Neural cell (in vitro differentiated cells): ENCODE measurements at regions not wholly inside any gene's neighbourhood (a gene's known extent, or its start where the extent isn't known, plus 50 kb on each side); places are given as distances from the start of the nearest gene placed in this dataset.

Source experiments
- H2AFZ ChIP-seq: fragments of 200-600, 300-800 bp; sonication (generic), shearing (Covaris generic); 2 replicates; pipeline ENCODE4 v1.6.0; 2014; ENCODE audit warnings: low read depth, mild to moderate bottlenecking, antibody characterized with exemption, low read length, moderate library complexity
- H3F3A ChIP-seq: fragments of 200-600 bp; shearing (Covaris generic); 2 replicates; pipeline ENCODE4 v1.6.1; 2016; ENCODE audit warnings: mild to moderate bottlenecking, moderate library complexity, mixed read lengths, antibody characterized with exemption, low read length; ENCODE audit not compliant: insufficient read depth, poor library complexity, severe bottlenecking
- H3K27ac ChIP-seq: fragments of 200-600, 300-800 bp; sonication (generic), shearing (Covaris generic); 2 replicates; pipeline ENCODE4 v1.5.1; 2014; ENCODE audit warnings: mild to moderate bottlenecking, low read length, moderate library complexity
- H3K27me3 ChIP-seq: fragments of 300-800, 200-600 bp; sonication (generic), shearing (Covaris generic); 2 replicates; pipeline ENCODE4 v1.6.0; 2014; ENCODE audit warnings: mild to moderate bottlenecking, low read depth, low read length, moderate library complexity; ENCODE audit not compliant: insufficient read depth
- H3K36me3 ChIP-seq: fragments of 300-800, 200-600 bp; sonication (generic), shearing (Covaris generic); 2 replicates; pipeline ENCODE4 v1.5.1; 2014; ENCODE audit warnings: mild to moderate bottlenecking, antibody characterized with exemption, low read length, moderate library complexity; ENCODE audit not compliant: insufficient read depth
- H3K4me2 ChIP-seq: fragments of 300-800, 200-600 bp; sonication (generic), shearing (Covaris generic); 2 replicates; pipeline ENCODE4 v1.6.0; 2014; ENCODE audit warnings: mild to moderate bottlenecking, low read length
- H3K4me3 ChIP-seq: fragments of 300-800, 200-600 bp; sonication (generic), shearing (Covaris generic); 2 replicates; pipeline ENCODE4 v1.5.1; 2014; ENCODE audit warnings: mild to moderate bottlenecking, low read length, moderate library complexity
- H3K79me2 ChIP-seq: fragments of 200-600 bp; shearing (Covaris generic); replicated peaks from 2 replicates; pipeline ENCODE4 v1.6.0; 2014; ENCODE audit warnings: mild to moderate bottlenecking, low read length, moderate library complexity; ENCODE audit not compliant: insufficient read depth
- H3K9ac ChIP-seq: fragments of 300-800, 200-600 bp; sonication (generic), shearing (Covaris generic); 2 replicates; pipeline ENCODE4 v1.6.1; 2016; ENCODE audit warnings: mild to moderate bottlenecking, low read length, mixed read lengths
- H3K9me2 ChIP-seq: fragments of 200-600 bp; shearing (Covaris generic); 2 replicates; pipeline ENCODE4 v1.6.1; 2016; ENCODE audit warnings: mild to moderate bottlenecking, low read length, mixed read lengths; ENCODE audit not compliant: insufficient read depth
- H3K9me3 ChIP-seq: fragments of 200-600, 300-800 bp; sonication (generic), shearing (Covaris generic); 2 replicates; pipeline ENCODE4 v1.6.1; 2016; ENCODE audit warnings: mild to moderate bottlenecking, mixed run types, low read length, moderate library complexity, mixed read lengths
- H4K20me1 ChIP-seq: fragments of 200-600 bp; shearing (Covaris generic); 2 replicates; pipeline ENCODE4 v1.6.1; 2016; ENCODE audit warnings: mild to moderate bottlenecking, mixed run types; ENCODE audit not compliant: insufficient read depth
- EZH2 ChIP-seq: fragments of 200-600, 300-800 bp; shearing (Covaris generic), sonication (generic); IDR thresholded peaks from 2 replicates; pipeline ENCODE4 v1.6.1; 2014; ENCODE audit warnings: antibody characterized with exemption, low read length, borderline replicate concordance, mild to moderate bottlenecking; ENCODE audit not compliant: insufficient read depth, poor library complexity, severe bottlenecking
- MXI1 ChIP-seq: fragments of 450-650 bp; conservative IDR thresholded peaks from 2 replicates; pipeline ENCODE4 v1.6.1; 2014; ENCODE audit warnings: antibody characterized with exemption, mild to moderate bottlenecking; ENCODE audit not compliant: poor library complexity, severe bottlenecking
- SMC3 ChIP-seq: fragments of 450-650 bp; conservative IDR thresholded peaks from 2 replicates; pipeline ENCODE4 v1.6.1; 2014; ENCODE audit warnings: antibody characterized with exemption, mild to moderate bottlenecking, moderate library complexity; ENCODE audit not compliant: poor library complexity
- TF ChIP-seq, protein P1 (sequence below): IDR thresholded peaks from 2 replicates; pipeline ENCODE4 v1.6.1; 2012; ENCODE audit warnings: borderline replicate concordance
- TF ChIP-seq, protein P2 (sequence below): fragments of 450-650 bp; IDR thresholded peaks from 2 replicates; pipeline ENCODE4 v1.5.1; 2014; ENCODE audit warnings: antibody characterized with exemption, mild to moderate bottlenecking, moderate library complexity; ENCODE audit not compliant: poor library complexity, severe bottlenecking

DNA sequence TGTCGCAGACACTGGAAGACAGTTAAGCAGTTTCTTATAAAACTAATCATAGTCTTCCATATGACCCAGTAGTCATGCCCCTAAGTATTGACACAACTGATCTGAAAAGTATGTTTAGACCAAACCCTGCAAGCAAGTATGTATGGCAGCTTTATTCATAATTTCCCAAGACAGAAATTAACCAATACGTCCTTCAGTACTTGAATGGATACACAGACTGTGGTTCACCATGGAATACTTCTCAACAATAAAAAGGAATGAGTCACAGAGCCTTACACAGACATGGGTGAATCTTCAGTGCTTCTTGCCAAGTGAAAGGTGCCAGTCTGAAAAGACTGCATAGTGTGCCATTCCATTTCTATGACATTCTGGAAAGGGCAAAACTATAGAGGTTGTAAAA lies 50.2 kb upstream of the AKR1E2 start:
- Histone ChIP-seq H2AFZ (no peak overlapping the region), H3K9me3 (no peaks in the 10 kb centered on the region), H3F3A (no peaks in the 10 kb centered on the region), H3K9me2 (no peaks in the 10 kb centered on the region), H3K27me3 (no peaks in the 10 kb centered on the region), H3K27ac (no peak overlapping the region), H4K20me1 (no peaks in the 10 kb centered on the region), H3K9ac (no peak overlapping the region), H3K36me3 (no peaks in the 10 kb centered on the region), H3K4me2 (no peak overlapping the region), H3K4me3 (no peak overlapping the region), H3K79me2 (no peaks in the 10 kb centered on the region)
- TF ChIP-seq EZH2 (no peak), SMC3 (no peak)

DNA sequence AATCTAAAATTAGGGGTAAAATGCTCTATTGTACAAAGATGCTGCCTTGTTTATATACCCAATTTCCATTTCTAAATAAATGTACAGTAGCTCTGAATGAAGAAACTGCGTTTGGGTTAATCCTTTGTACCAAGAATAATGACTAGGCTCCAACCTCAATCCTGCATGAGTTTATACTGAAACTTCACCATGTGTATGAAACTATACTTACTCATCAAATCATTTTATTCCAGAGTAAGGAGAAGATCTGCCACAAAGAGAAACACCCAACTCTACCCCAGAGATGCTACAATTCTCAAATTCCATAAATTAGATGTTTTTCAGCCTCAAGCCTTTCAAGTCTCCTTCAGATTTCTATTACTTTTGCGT lies 53.8 kb upstream of the AKR1E2 start:
- no peak for TF ChIP-seq MXI1
- TF ChIP-seq EZH2: no peak
- TF ChIP-seq, protein P1, sequence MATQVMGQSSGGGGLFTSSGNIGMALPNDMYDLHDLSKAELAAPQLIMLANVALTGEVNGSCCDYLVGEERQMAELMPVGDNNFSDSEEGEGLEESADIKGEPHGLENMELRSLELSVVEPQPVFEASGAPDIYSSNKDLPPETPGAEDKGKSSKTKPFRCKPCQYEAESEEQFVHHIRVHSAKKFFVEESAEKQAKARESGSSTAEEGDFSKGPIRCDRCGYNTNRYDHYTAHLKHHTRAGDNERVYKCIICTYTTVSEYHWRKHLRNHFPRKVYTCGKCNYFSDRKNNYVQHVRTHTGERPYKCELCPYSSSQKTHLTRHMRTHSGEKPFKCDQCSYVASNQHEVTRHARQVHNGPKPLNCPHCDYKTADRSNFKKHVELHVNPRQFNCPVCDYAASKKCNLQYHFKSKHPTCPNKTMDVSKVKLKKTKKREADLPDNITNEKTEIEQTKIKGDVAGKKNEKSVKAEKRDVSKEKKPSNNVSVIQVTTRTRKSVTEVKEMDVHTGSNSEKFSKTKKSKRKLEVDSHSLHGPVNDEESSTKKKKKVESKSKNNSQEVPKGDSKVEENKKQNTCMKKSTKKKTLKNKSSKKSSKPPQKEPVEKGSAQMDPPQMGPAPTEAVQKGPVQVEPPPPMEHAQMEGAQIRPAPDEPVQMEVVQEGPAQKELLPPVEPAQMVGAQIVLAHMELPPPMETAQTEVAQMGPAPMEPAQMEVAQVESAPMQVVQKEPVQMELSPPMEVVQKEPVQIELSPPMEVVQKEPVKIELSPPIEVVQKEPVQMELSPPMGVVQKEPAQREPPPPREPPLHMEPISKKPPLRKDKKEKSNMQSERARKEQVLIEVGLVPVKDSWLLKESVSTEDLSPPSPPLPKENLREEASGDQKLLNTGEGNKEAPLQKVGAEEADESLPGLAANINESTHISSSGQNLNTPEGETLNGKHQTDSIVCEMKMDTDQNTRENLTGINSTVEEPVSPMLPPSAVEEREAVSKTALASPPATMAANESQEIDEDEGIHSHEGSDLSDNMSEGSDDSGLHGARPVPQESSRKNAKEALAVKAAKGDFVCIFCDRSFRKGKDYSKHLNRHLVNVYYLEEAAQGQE: no peak
- Histone ChIP-seq H3K4me2 (no peak overlapping the region), H3K9ac (no peak overlapping the region)

DNA sequence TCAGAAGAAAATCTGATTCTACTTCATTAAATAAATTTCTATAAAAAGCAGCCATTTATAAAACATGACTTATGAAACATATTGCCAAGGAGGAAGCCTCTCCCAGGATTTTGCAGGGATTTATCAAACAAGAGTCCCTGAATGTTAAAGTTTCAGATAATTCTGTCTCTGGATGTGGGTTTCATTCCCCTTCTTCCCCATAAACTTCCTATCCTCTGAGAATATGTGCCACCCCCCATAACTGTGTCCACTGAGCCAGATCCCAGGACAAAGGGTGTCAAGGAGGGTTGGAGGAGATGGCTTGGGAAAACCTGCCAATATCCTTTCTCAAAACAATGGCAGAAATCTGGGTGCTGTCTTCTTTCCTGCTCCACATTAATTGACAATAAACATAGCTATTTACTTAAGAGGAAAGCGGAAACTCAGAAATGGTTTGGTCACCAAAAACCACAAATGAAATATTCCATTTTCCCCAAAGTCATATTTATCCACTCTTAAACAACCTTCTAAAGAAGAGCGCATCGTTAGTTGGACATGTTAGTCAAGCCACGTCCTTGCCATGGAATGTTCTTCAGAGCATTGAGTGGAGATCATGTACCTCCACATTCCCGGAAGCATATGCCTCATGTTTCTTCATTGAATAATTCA lies 54.3 kb upstream of the AKR1E2 start:
- TF ChIP-seq, protein P2, sequence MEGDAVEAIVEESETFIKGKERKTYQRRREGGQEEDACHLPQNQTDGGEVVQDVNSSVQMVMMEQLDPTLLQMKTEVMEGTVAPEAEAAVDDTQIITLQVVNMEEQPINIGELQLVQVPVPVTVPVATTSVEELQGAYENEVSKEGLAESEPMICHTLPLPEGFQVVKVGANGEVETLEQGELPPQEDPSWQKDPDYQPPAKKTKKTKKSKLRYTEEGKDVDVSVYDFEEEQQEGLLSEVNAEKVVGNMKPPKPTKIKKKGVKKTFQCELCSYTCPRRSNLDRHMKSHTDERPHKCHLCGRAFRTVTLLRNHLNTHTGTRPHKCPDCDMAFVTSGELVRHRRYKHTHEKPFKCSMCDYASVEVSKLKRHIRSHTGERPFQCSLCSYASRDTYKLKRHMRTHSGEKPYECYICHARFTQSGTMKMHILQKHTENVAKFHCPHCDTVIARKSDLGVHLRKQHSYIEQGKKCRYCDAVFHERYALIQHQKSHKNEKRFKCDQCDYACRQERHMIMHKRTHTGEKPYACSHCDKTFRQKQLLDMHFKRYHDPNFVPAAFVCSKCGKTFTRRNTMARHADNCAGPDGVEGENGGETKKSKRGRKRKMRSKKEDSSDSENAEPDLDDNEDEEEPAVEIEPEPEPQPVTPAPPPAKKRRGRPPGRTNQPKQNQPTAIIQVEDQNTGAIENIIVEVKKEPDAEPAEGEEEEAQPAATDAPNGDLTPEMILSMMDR: peak; percentile 23
- TF ChIP-seq, protein P1: no peak
- no peak overlapping the region for H2AFZ ChIP-seq
- no peaks in the 10 kb centered on the region for H3F3A ChIP-seq
- no peak overlapping the region for H3K4me2 ChIP-seq
- no peaks in the 10 kb centered on the region for H4K20me1 ChIP-seq
- H3K4me3 ChIP-seq: no peak overlapping the region
- no peaks in the 10 kb centered on the region for H3K79me2 ChIP-seq
- H3K9me2 ChIP-seq: no peaks in the 10 kb centered on the region
- no peaks in the 10 kb centered on the region for H3K36me3 ChIP-seq
- H3K9ac ChIP-seq: no peak overlapping the region
- H3K9me3 ChIP-seq: no peaks in the 10 kb centered on the region
- H3K27me3 ChIP-seq: no peaks in the 10 kb centered on the region
- H3K27ac ChIP-seq: no peak overlapping the region

More for the DNA sequence above, 53.8 kb upstream of the AKR1E2 start:
- Histone ChIP-seq H3K4me3 (no peak overlapping the region), H2AFZ (no peak overlapping the region), H3K79me2 (no peaks in the 10 kb centered on the region), H3K27ac (no peak overlapping the region), H3F3A (no peaks in the 10 kb centered on the region), H3K9me3 (no peaks in the 10 kb centered on the region), H3K9me2 (no peaks in the 10 kb centered on the region), H3K27me3 (no peaks in the 10 kb centered on the region), H3K36me3 (no peaks in the 10 kb centered on the region), H4K20me1 (no peaks in the 10 kb centered on the region)
